Stimulated activated CD8-positive, alpha-beta memory T cell treated with anti-CD3 and anti-CD28 coated beads, Interleukin-15, amount 100 ng/mL, for 24 hours (primary cell): ENCODE measurements at regions not wholly inside any gene's neighbourhood (a gene's known extent, or its start where the extent isn't known, plus 50 kb on each side); places are given as distances from the start of the nearest gene placed in this dataset.

ENCODE experiments used
- DNase-seq: peaks from one replicate; pipeline ENCODE4 v3.0.0-alpha.2; 2020; ENCODE audit warnings: low read depth

GRCh38 chr5:167987490-167988280 lies 303.8 kb upstream of the WWC1 start:
- DNase-seq: no peak

GRCh38 chr5:167992868-167993267 lies 298.6 kb upstream of the WWC1 start:
- DNase-seq: no peak

GRCh38 chr5:167993771-167994170 lies 297.7 kb upstream of the WWC1 start:
- DNase-seq: no peak

- no peak for DNase-seq
Observed at GRCh38 chr5:167995844-167996425, 295.5 kb upstream of the WWC1 start.

GRCh38 chr5:167998148-167998767 lies 293.2 kb upstream of the WWC1 start:
- no peak for DNase-seq

GRCh38 chr5:167999182-167999581 lies 292.3 kb upstream of the WWC1 start:
- DNase-seq: no peak

GRCh38 chr5:168001318-168001717 lies 290.1 kb upstream of the WWC1 start:
- DNase-seq: no peak

GRCh38 chr5:168002116-168002515 lies 289.3 kb upstream of the WWC1 start:
- DNase-seq: no peak

- DNase-seq: no peak
Observed at GRCh38 chr5:168005093-168005492, 286.4 kb upstream of the WWC1 start.

GRCh38 chr5:168005936-168006335 lies 285.5 kb upstream of the WWC1 start:
- no peak for DNase-seq

GRCh38 chr5:168006456-168007130 lies 284.9 kb upstream of the WWC1 start:
- no peak for DNase-seq

- no peak for DNase-seq
Observed at GRCh38 chr5:168007286-168007685, 284.2 kb upstream of the WWC1 start.

- DNase-seq: no peak
Observed at GRCh38 chr5:168008555-168008954, 282.9 kb upstream of the WWC1 start.

GRCh38 chr5:168011096-168011495 lies 280.3 kb upstream of the WWC1 start:
- DNase-seq: no peak

GRCh38 chr5:168012006-168012405 lies 279.4 kb upstream of the WWC1 start:
- DNase-seq: no peak

GRCh38 chr5:168013546-168013945 lies 277.9 kb upstream of the WWC1 start:
- DNase-seq: no peak

GRCh38 chr5:168014433-168015123 lies 276.9 kb upstream of the WWC1 start:
- no peak for DNase-seq

- DNase-seq: no peak
Observed at GRCh38 chr5:168015506-168015905, 275.9 kb upstream of the WWC1 start.

- DNase-seq: no peak
Observed at GRCh38 chr5:168017313-168017712, 274.1 kb upstream of the WWC1 start.

- DNase-seq: no peak
Observed at GRCh38 chr5:168019143-168019542, 272.3 kb upstream of the WWC1 start.

- DNase-seq: no peak
Observed at GRCh38 chr5:168020542-168021294, 270.7 kb upstream of the WWC1 start.
